Inflammatory macrophage treated with lipopolysaccharide for 4 hours (primary cell): ENCODE measurements at regions not wholly inside any gene's neighbourhood (a gene's known extent, or its start where the extent isn't known, plus 50 kb on each side); places are given as distances from the start of the nearest gene placed in this dataset.
"Not testable (repeated sequence)": the region's sequence is repeated elsewhere in the genome, so short reads cannot be mapped to it uniquely, and the experiment has no call there.

Experiments
- DNase-seq: peaks from one replicate; pipeline ENCODE4 v3.0.0-alpha.2; 2020

- no peak for DNase-seq
Observed at GRCh38 chr15:70523192-70523591, 240.2 kb downstream of the UACA start.

- DNase-seq = no peak
Observed at GRCh38 chr15:70522323-70522966, 240.9 kb downstream of the UACA start.

GRCh38 chr15:70521576-70522322, 241.6 kb downstream of the UACA start:
- no peak for DNase-seq

GRCh38 chr15:70519616-70520015, 243.7 kb downstream of the UACA start:
- DNase-seq = no peak

GRCh38 chr15:70519004-70519365, 244.4 kb downstream of the UACA start:
- no peak for DNase-seq

- DNase-seq = no peak
Observed at GRCh38 chr15:70518201-70519003, 245.0 kb downstream of the UACA start.

- no peak for DNase-seq
Observed at GRCh38 chr15:70517194-70517590, 246.2 kb downstream of the UACA start.

- DNase-seq = no peak
Observed at GRCh38 chr15:70516408-70517193, 246.8 kb downstream of the UACA start.

- no peak for DNase-seq
Observed at GRCh38 chr15:70514251-70514650, 249.1 kb downstream of the UACA start.

GRCh38 chr15:70513819-70514218, 249.5 kb downstream of the UACA start:
- no peak for DNase-seq

- DNase-seq = peak; percentile 79
Observed at GRCh38 chr15:70512772-70513362, 250.5 kb downstream of the UACA start.

- DNase-seq = not testable (repeated sequence)
Observed at GRCh38 chr15:70511972-70512587, 251.3 kb downstream of the UACA start.

- DNase-seq = no peak
Observed at GRCh38 chr15:70510433-70510832, 252.9 kb downstream of the UACA start.

- no peak for DNase-seq
Observed at GRCh38 chr15:70509731-70510143, 253.6 kb downstream of the UACA start.

- peak; percentile 96 for DNase-seq
Observed at GRCh38 chr15:70509282-70509662, 254.1 kb downstream of the UACA start.

- DNase-seq = peak; percentile 90
Observed at GRCh38 chr15:70508561-70509281, 254.6 kb downstream of the UACA start.

- DNase-seq = peak; percentile 99
Observed at GRCh38 chr15:70507772-70508371, 255.5 kb downstream of the UACA start.

GRCh38 chr15:70505936-70506912, 257.1 kb downstream of the UACA start:
- no peak for DNase-seq

- DNase-seq = peak; percentile 72
Observed at GRCh38 chr15:70505411-70505919, 257.9 kb downstream of the UACA start.
